GOT3 (cell line): ENCODE measurements at regions not wholly inside any gene's neighbourhood (a gene's known extent, or its start where the extent isn't known, plus 50 kb on each side); places are given as distances from the start of the nearest gene placed in this dataset.
"Not testable (repeated sequence)": the region's sequence is repeated elsewhere in the genome, so short reads cannot be mapped to it uniquely, and the experiment has no call there.

Experiments used
- DNase-seq: peaks from one replicate; lab custom pipeline; 2025; ENCODE audit warnings: mixed read lengths; lab: John Stamatoyannopoulos, UW

- DNase-seq: not testable (repeated sequence)
These were observed 146.8 kb upstream of the ROPN1B start for GRCh38 chr3:125822175-125822574.

DNA sequence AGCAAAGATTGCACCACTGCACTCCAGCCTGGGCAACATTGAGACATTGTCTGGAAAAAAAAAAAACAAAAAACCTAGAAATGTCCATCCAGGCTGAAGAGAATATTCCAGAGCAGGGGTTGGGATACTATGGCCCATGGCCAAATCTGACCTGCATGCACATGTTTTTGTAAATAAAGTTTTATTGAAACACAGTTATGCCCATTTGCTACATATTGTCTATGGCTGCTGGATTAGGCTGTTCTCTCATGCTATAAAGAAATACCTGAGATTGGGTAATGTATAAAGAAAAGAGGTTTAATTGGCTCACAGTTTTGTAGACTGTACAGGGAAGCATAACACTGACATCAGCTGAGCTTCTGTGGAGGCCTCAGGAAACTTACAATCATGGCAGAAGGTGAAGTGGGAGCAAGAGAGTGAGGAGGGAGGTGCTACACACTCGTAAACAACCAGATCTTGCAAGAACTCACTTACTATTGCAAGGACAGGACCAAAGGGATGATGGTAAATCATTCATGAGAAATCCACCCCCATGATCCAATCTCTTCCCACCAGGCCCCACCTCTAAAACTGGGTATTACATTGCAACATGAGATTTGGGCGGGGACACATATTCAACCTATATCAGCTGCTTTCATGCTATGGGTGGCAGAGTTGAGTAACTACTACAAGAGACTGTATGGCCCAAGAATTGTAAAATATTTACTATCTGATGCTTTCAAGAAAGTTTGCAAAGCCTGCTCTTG is 137.8 kb upstream of the ROPN1B start:
- DNase-seq: not testable (repeated sequence)

DNA sequence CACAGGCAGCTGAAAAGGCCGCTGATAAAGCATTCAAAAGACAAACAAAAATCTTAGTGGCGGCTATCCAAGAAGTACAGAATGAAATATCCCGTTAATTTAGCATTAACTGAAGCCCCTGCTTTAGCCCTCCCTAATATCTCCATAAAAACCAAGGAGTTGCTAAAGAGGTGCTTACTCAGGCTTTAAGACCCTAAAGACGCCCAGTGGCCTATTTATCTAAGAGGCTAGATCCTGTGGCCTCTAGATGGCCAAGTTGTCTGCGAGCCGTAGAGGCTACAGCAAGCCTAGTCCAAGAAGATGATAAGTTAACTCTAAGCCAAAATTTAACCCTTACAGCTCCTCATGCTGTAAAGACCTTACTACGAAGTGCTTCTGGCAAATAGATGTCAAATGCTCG is 133.4 kb upstream of the ROPN1B start:
- not testable (repeated sequence) for DNase-seq

DNA sequence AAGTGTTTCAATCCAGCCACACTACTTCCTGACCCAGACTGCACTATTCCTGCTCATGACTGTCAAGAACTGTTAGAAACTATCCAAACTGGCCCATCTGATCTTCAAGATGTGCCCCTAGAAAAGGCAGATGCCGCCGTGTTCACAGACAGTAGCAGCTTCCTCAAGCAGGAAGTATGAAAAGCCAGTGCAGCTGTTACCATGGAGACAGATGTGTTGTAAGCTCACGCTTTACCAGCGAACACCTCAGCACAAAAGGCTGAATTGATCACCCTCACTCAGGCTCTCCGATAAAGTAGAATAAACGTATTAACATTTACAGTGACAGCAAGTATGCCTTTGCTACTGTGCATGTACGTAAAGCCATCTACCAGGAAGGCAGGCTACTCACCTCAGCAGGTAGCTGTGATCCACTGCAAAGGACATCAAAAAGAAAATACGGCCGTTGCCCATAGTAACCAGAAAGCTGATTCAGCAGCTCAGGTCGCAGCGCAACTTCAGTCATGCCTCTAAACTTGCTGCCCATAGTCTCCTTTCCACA is 132.9 kb upstream of the ROPN1B start:
- DNase-seq: not testable (repeated sequence)

- not testable (repeated sequence) for DNase-seq
These were observed 132.2 kb upstream of the ROPN1B start for GRCh38 chr3:125836786-125837185.

DNA sequence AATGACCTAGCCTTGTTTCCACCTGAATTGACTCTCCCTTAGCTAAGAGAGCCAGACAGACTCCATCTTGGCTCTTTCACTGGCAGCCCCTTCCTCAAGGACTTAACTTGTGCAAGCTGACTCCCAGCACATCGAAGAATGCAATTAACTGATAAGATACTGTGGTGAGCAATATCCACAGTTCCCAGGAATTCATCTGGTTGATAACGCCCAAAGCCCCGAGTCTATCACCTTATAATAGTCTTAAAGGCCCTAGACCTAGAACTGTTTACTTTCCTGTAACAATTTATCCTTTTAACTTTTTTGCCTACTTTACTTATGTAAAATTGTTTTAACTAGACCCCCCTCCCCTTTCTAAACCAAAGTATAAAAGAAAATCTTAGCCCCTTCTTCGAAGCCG is 130.1 kb upstream of the ROPN1B start:
- DNase-seq: not testable (repeated sequence)

GRCh38 chr3:125840465-125840864 is 128.5 kb upstream of the ROPN1B start:
- not testable (repeated sequence) for DNase-seq

DNA sequence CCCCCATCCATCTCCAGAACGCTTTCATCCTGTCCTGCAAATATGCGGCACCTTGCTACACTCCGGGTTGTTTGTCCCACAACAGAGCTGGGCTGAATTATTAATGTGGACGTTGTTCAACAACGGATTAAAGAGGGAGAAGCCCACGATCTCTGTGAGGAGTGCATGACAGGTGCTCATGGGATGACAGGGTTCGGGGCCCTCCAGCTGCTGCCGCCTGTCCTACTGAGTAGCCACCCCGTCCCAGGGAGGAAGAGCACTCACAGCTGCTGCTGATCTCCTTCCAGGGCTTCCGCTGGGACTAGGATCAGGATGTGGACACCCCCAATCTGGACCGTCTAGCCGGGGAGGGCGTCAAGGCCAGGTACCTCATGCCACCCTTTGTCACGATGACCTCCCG is 121.0 kb upstream of the ROPN1B start:
- DNase-seq: not testable (repeated sequence)

- DNase-seq: not testable (repeated sequence)
These were observed 114.0 kb upstream of the ROPN1B start for GRCh38 chr3:125855006-125855405.

DNA sequence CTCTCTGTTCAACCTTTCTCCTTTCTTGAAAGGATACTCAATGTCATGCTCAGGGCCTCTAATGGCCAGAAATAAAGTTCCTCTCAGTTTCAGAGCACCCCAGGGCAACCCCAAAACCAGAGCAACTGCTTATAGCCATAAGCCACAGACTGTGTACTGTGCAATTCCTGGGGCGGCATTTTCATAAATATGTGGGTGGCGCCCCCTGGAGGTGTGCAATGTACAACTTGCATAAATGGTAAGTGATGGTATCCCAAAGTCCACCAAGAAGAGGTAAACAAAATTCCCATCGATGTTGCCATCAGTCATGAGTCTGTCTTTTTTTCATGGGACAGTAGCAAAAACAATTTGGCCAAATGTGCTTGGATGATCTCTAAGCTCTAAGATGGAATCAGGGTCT is 108.4 kb upstream of the ROPN1B start:
- DNase-seq: not testable (repeated sequence)

GRCh38 chr3:125862841-125863254 is 106.1 kb upstream of the ROPN1B start:
- not testable (repeated sequence) for DNase-seq

- not testable (repeated sequence) for DNase-seq
These were observed 104.4 kb upstream of the ROPN1B start for GRCh38 chr3:125864532-125864931.

GRCh38 chr3:125886006-125886405 is 83.0 kb upstream of the ROPN1B start:
- not testable (repeated sequence) for DNase-seq

DNA sequence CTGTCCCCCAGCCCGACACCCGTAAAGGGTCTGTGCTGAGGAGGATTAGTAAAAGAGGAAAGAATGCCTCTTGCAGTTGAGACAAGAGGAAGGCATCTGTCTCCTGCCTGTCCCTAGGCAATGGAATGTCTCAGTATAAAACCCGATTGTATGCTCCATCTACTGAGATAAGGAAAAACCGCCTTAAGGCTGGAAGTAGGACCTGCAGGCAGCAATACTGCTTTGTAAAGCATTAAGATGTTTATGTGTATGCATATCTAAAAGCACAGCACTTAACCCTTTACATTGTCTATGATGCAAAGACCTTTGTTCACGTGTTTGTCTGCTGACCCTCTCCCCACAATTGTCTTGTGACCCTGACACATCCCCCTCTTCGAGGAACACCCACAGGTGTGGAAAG is 69.8 kb upstream of the ROPN1B start:
- DNase-seq: not testable (repeated sequence)

DNA sequence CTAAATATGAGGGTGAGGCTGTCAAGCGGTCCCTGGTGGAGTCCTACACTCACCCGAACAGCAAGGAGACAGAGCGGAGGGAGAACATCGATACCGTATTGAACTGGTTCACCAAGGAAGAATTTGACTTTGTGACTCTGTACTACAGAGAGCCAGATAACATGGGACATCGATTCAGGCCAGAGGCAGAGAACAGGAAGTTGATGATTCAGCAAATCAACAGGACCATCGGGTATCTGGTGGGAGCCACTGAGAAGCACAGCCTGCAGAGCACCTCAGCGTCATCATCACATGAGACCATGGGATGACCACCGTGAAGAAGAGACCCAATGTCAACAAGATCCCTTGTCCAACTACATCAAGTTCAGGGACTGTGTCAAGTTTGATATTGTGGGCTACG is 67.5 kb upstream of the ROPN1B start:
- not testable (repeated sequence) for DNase-seq

DNA sequence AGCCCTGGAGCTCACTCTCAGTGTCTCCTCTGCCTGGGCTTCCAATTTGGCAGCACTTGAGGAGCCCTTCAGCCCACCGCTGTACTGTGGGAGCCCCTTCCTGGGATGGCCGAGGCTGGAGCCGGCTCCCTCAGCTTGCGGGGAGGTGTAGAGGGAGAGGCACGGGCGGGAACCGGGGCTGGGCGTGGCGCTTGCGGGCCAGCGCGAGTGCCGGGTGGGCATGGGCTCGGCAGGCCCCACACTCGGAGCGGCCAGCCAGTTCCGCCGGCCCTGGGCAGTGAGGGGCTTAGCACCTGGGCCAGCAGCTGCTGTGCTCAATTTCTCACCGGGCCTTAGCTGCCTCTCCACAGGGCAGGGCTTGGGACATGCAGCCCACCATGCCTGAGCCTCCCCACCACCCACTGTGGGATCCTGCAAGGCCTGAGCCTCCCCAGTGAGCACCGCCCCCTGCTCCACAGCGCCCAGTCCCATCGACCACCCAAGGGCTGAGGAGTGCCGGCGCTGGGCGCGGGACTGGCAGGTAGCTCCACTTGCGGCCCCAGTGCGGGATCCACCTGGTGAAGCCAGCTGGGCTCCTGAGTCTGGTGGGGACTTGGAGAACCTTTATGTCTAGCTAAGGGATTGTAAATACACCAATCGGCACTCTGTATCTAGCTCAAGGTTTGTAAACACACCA is 65.1 kb upstream of the ROPN1B start:
- not testable (repeated sequence) for DNase-seq

DNA sequence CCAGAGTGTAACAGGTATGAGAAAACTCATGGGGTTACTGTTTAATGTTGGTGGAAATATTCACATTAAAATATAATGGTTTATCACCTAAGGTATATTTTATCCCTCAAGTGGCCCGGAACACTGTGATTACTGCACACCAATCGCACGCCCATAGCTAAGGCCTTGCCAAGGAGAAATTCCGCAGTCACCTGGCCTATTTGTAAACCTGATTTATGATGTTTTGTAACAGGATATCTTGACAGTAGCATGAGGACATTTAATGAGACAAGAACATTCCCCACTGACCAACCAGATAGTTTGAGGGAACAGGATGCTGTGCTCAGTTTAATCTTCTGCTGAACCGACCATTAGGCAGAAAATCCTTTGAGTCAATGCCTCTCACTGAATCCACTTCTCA is 61.7 kb upstream of the ROPN1B start:
- DNase-seq: not testable (repeated sequence)

DNA sequence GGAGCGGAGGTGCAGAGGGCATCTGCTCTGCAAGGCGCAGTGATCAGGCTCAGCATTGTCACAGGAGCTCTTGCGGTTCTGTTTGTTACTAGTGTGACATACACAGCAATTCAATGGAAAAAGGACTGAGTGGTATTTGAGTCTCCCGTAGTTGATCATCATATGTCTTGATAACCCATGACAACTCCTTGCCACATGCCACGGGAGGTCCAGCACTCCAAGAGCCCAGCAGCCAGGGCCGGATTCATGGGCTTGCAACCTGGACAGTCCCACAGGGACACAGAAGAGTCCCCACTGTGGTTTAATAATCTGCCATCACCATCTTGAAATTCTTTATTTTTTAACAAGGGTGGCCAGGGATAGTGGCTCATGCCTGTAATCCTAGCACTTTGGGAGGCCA is 58.1 kb upstream of the ROPN1B start:
- not testable (repeated sequence) for DNase-seq

GRCh38 chr3:125914608-125915436 is 54.2 kb upstream of the ROPN1B start:
- not testable (repeated sequence) for DNase-seq

GRCh38 chr3:125915437-125915787 is 53.6 kb upstream of the ROPN1B start:
- DNase-seq: not testable (repeated sequence)

- DNase-seq: peak; percentile 99
These were observed 53.1 kb upstream of the ROPN1B start for GRCh38 chr3:125915792-125916375.
